Inflammatory macrophage treated with lipopolysaccharide for 4 hours (primary cell): ENCODE measurements at regions not wholly inside any gene's neighbourhood (a gene's known extent, or its start where the extent isn't known, plus 50 kb on each side); places are given as distances from the start of the nearest gene placed in this dataset.

Experiments used
- DNase-seq: peaks from one replicate; pipeline ENCODE4 v3.0.0-alpha.2; 2020

GRCh38 chr13:62960723-62961122 lies 1545.1 kb upstream of the PCDH20 start:
- no peak for DNase-seq

GRCh38 chr13:62933809-62934208 lies 1518.2 kb upstream of the PCDH20 start:
- no peak for DNase-seq

- no peak for DNase-seq
Measured at GRCh38 chr13:62932256-62932883, 1516.7 kb upstream of the PCDH20 start.

- DNase-seq, result no peak
Measured at GRCh38 chr13:62931853-62932252, 1516.2 kb upstream of the PCDH20 start.

GRCh38 chr13:62924395-62924794 lies 1508.7 kb upstream of the PCDH20 start:
- DNase-seq, result no peak

- no peak for DNase-seq
Measured at GRCh38 chr13:62920159-62920558, 1504.5 kb upstream of the PCDH20 start.

- DNase-seq, result no peak
Measured at GRCh38 chr13:62919491-62919890, 1503.8 kb upstream of the PCDH20 start.

GRCh38 chr13:62910541-62911060 lies 1495.0 kb upstream of the PCDH20 start:
- no peak for DNase-seq

GRCh38 chr13:62908321-62908720 lies 1492.7 kb upstream of the PCDH20 start:
- DNase-seq, result no peak

- no peak for DNase-seq
Measured at GRCh38 chr13:62906896-62907295, 1491.2 kb upstream of the PCDH20 start.

- no peak for DNase-seq
Measured at GRCh38 chr13:62906469-62906868, 1490.8 kb upstream of the PCDH20 start.

- no peak for DNase-seq
Measured at GRCh38 chr13:62887046-62887445, 1471.4 kb upstream of the PCDH20 start.

- DNase-seq, result no peak
Measured at GRCh38 chr13:62879071-62879470, 1463.4 kb upstream of the PCDH20 start.

GRCh38 chr13:62875118-62875640 lies 1459.5 kb upstream of the PCDH20 start:
- no peak for DNase-seq

- DNase-seq, result no peak
Measured at GRCh38 chr13:62850331-62850730, 1434.7 kb upstream of the PCDH20 start.

- DNase-seq, result no peak
Measured at GRCh38 chr13:62847520-62847919, 1431.9 kb upstream of the PCDH20 start.

GRCh38 chr13:62846302-62846701 lies 1430.7 kb upstream of the PCDH20 start:
- DNase-seq, result no peak

- DNase-seq, result no peak
Measured at GRCh38 chr13:62839338-62839737, 1423.7 kb upstream of the PCDH20 start.

- DNase-seq, result no peak
Measured at GRCh38 chr13:62838929-62839328, 1423.3 kb upstream of the PCDH20 start.

GRCh38 chr13:62837895-62838294 lies 1422.2 kb upstream of the PCDH20 start:
- no peak for DNase-seq

GRCh38 chr13:62829486-62829885 lies 1413.8 kb upstream of the PCDH20 start:
- DNase-seq, result no peak

- no peak for DNase-seq
Measured at GRCh38 chr13:62799931-62800436, 1384.3 kb upstream of the PCDH20 start.

- no peak for DNase-seq
Measured at GRCh38 chr13:62799038-62799535, 1383.4 kb upstream of the PCDH20 start.

- no peak for DNase-seq
Measured at GRCh38 chr13:62793850-62794249, 1378.2 kb upstream of the PCDH20 start.

GRCh38 chr13:62781866-62782265 lies 1366.2 kb upstream of the PCDH20 start:
- no peak for DNase-seq
